B cell (primary cell): ENCODE measurements at regions not wholly inside any gene's neighbourhood (a gene's known extent, or its start where the extent isn't known, plus 50 kb on each side); places are given as distances from the start of the nearest gene placed in this dataset.

Source experiments
- ATAC-seq: fragments of 200-7000 bp; cut with Tn5 transposase; one replicate; pipeline ENCODE4 v1.10.0; 2021; ENCODE audit warnings: low read depth, mild to moderate bottlenecking, moderate number of reproducible peaks, moderate library complexity
- CTCF ChIA-PET: fragments of 350-600 bp; sonication (Branson Sonifier 250); formaldehyde crosslinking; loops from one replicate; lab custom pipeline; 2021; ENCODE audit warnings: antibody characterized with exemption, inconsistent platforms; lab: Charles Lee
- POLR2A ChIA-PET: fragments of 350-600 bp; sonication (Branson Sonifier 250); formaldehyde crosslinking; loops from one replicate; lab custom pipeline; 2021; ENCODE audit warnings: antibody characterized with exemption; lab: Charles Lee
- DNase-seq: peaks from one replicate; pipeline ENCODE4 v3.0.0; 2013
- H2AFZ ChIP-seq: 2 replicates; pipeline ENCODE4 v1.6.1; 2012; ENCODE audit warnings: mild to moderate bottlenecking, low read depth, low read length; ENCODE audit not compliant: insufficient read depth, poor library complexity, severe bottlenecking
- H3K27ac ChIP-seq, 2 donors: 1 replicate in 1 of 2; 2 replicates in 1 of 2; pipeline ENCODE4 v1.5.1; 2012 to 2013; ENCODE audit warnings: low read length in 2 of 2, mild to moderate bottlenecking in 2 of 2, moderate library complexity in 1 of 2
- H3K27me3 ChIP-seq, 4 experiments: fragments of 200-600 bp in 1 of 4; sonication (generic) in 1 of 4; replicated peaks in 1 of 4; 1 replicate in 2 of 4; 2 replicates in 2 of 4; pipeline versions ENCODE4 v1.6.1 to v1.7.0; 2013 to 2016; ENCODE audit warnings: low read length in 3 of 4, mild to moderate bottlenecking in 2 of 4, mixed read lengths in 1 of 4, moderate library complexity in 1 of 4; ENCODE audit not compliant: insufficient read depth in 4 of 4, control insufficient read depth in 3 of 4; ENCODE audit errors: control extremely low read depth in 1 of 4
- H3K36me3 ChIP-seq, 2 experiments: replicated peaks in 1 of 2; 1 replicate in 1 of 2; 2 replicates in 1 of 2; pipeline versions ENCODE4 v1.6.1 to v1.7.1; 2013; ENCODE audit warnings: low read length in 1 of 2; ENCODE audit not compliant: insufficient read depth in 2 of 2, control insufficient read depth in 1 of 2; ENCODE audit errors: control extremely low read depth in 1 of 2, extremely low read depth in 1 of 2
- H3K4me1 ChIP-seq, 2 donors: fragments of 200-600 bp in 1 of 2; sonication (generic) in 1 of 2; 1 replicate in 1 of 2; 2 replicates in 1 of 2; pipeline versions ENCODE4 v1.5.1 to v1.6.1; 2013 to 2017; ENCODE audit warnings: low read length in 2 of 2; ENCODE audit not compliant: control insufficient read depth in 2 of 2, insufficient read depth in 2 of 2
- H3K4me2 ChIP-seq: replicated peaks from 2 replicates; pipeline ENCODE3; 2012; ENCODE audit warnings: mild to moderate bottlenecking, low read depth, low read length; ENCODE audit not compliant: poor library complexity, severe bottlenecking
- H3K4me3 ChIP-seq, 5 experiments: fragments of 200-600 bp in 1 of 5; sonication (generic) in 1 of 5; 1 replicate in 3 of 5; 2 replicates in 2 of 5; pipeline versions ENCODE4 v1.5.1 to v1.7.0; 2011 to 2016; ENCODE audit warnings: low read length in 4 of 5, mild to moderate bottlenecking in 4 of 5, low read depth in 2 of 5, control low read depth in 1 of 5, moderate library complexity in 1 of 5; ENCODE audit not compliant: insufficient read depth in 1 of 5; ENCODE audit errors: control extremely low read depth in 1 of 5, extremely low read depth in 1 of 5
- H3K79me2 ChIP-seq: fragments of 200-600 bp; sonication (generic); one replicate; pipeline ENCODE4 v1.6.0; 2016; ENCODE audit warnings: low read length; ENCODE audit not compliant: control insufficient read depth, insufficient read depth
- H3K9ac ChIP-seq: fragments of 200-600 bp; sonication (generic); 2 replicates; pipeline ENCODE4 v1.6.1; 2017; ENCODE audit warnings: mild to moderate bottlenecking, low read length, moderate library complexity
- H3K9me3 ChIP-seq, 3 donors: one replicate each; pipeline versions ENCODE4 v1.6.1 to v1.7.1; 2013; ENCODE audit warnings: low read length in 2 of 3; ENCODE audit not compliant: control insufficient read depth in 2 of 3, insufficient read depth in 1 of 3; ENCODE audit errors: control extremely low read depth in 1 of 3
- H4K20me1 ChIP-seq: 2 replicates; pipeline ENCODE4 v1.6.0; 2012; ENCODE audit warnings: mild to moderate bottlenecking, low read length; ENCODE audit not compliant: insufficient read depth, control insufficient read depth, poor library complexity, severe bottlenecking
- H3K27ac Mint-ChIP-seq: one replicate; pipeline ENCODE4 v1.8.0; 2021; ENCODE audit warnings: mixed read lengths
- H3K27me3 Mint-ChIP-seq: one replicate; pipeline ENCODE4 v1.8.0; 2021; ENCODE audit warnings: mixed read lengths
- H3K4me1 Mint-ChIP-seq: one replicate; pipeline ENCODE4 v1.8.0; 2021; ENCODE audit warnings: mixed read lengths
- H3K4me3 Mint-ChIP-seq: one replicate; pipeline ENCODE4 v1.8.0; 2021; ENCODE audit warnings: mixed read lengths
- H3K9me3 Mint-ChIP-seq: one replicate; pipeline ENCODE4 v1.8.0; 2022; ENCODE audit warnings: mixed read lengths; ENCODE audit not compliant: insufficient read depth
- EZH2 ChIP-seq: IDR thresholded peaks from 2 replicates; pipeline ENCODE4 v1.6.1; 2012; ENCODE audit warnings: borderline replicate concordance, low read depth, mild to moderate bottlenecking, moderate library complexity, low read length; ENCODE audit not compliant: insufficient read depth, poor library complexity, severe bottlenecking
- WGBS: methylation state at CpG from one replicate; pipeline ENCODE4 v1.1.5; 2013; ENCODE audit warnings: missing lambda C conversion rate; ENCODE audit not compliant: insufficient coverage; 5-methylcytosine and 5-hydroxymethylcytosine counted together
- intact Hi-C: fragments of 100-400 bp; cut with micrococcal nuclease; formaldehyde crosslinking; loops from one replicate; pipeline ENCODE4 v1.10.0; 2022
- TF ChIP-seq, protein P1 (sequence below): fragments of 200-600 bp; IDR thresholded peaks from one replicate; pipeline ENCODE4 v1.8.0; 2022; ENCODE audit warnings: antibody characterized with exemption, mild to moderate bottlenecking

DNA sequence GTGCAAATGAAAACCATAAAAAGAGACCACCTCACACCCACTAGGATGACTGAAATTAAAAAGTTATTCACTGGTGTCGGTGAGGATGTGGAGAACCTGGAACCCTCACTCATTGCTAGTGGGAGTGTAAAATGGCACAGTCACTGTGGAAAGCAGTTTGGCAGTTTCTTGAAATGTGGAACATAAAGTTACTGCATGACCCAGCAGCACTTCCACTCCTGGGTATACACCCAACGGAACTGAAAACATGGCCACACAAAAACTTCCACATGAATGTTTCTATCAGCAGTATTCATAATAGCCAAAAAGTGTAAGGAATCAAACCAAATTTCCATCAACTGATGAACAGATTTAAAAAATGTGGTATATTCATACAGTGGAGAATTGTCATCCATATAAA lies 65.1 kb upstream of the SLC66A3 start:
- POLR2A ChIA-PET, result no interaction called here
- WGBS, result 100% methylated on average over 1 of the region's 2 CpGs
- ATAC-seq (no peak), DNase-seq (no peak)
- Histone ChIP-seq H3K27me3 (peaks cover 0 to 2% (median 0%) of the 10 kb centered on the region in 4 experiments), H3K79me2 (no peaks in the 10 kb centered on the region), H3K36me3 (no peaks in the 10 kb centered on the region), H2AFZ (no peak overlapping the region), H3K4me1 (no peaks in the 10 kb centered on the region), H3K9me3 (no peaks in the 10 kb centered on the region), H3K27ac (no peak overlapping the region), H3K4me3 (no peak overlapping the region), H3K9ac (no peak overlapping the region), H3K4me2 (no peak overlapping the region), H4K20me1 (no peaks in the 10 kb centered on the region)
- CTCF ChIA-PET, result no interaction called here
- Mint-ChIP-seq H3K4me3 (no peak overlapping the region), H3K27me3 (peaks cover 26% of the 10 kb centered on the region), H3K27ac (no peak overlapping the region), H3K4me1 (no peaks in the 10 kb centered on the region), H3K9me3 (no peaks in the 10 kb centered on the region)
- intact Hi-C loops, result no loop called here
- no peak for TF ChIP-seq EZH2
- TF ChIP-seq, protein P1, sequence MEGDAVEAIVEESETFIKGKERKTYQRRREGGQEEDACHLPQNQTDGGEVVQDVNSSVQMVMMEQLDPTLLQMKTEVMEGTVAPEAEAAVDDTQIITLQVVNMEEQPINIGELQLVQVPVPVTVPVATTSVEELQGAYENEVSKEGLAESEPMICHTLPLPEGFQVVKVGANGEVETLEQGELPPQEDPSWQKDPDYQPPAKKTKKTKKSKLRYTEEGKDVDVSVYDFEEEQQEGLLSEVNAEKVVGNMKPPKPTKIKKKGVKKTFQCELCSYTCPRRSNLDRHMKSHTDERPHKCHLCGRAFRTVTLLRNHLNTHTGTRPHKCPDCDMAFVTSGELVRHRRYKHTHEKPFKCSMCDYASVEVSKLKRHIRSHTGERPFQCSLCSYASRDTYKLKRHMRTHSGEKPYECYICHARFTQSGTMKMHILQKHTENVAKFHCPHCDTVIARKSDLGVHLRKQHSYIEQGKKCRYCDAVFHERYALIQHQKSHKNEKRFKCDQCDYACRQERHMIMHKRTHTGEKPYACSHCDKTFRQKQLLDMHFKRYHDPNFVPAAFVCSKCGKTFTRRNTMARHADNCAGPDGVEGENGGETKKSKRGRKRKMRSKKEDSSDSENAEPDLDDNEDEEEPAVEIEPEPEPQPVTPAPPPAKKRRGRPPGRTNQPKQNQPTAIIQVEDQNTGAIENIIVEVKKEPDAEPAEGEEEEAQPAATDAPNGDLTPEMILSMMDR, result no peak

DNA sequence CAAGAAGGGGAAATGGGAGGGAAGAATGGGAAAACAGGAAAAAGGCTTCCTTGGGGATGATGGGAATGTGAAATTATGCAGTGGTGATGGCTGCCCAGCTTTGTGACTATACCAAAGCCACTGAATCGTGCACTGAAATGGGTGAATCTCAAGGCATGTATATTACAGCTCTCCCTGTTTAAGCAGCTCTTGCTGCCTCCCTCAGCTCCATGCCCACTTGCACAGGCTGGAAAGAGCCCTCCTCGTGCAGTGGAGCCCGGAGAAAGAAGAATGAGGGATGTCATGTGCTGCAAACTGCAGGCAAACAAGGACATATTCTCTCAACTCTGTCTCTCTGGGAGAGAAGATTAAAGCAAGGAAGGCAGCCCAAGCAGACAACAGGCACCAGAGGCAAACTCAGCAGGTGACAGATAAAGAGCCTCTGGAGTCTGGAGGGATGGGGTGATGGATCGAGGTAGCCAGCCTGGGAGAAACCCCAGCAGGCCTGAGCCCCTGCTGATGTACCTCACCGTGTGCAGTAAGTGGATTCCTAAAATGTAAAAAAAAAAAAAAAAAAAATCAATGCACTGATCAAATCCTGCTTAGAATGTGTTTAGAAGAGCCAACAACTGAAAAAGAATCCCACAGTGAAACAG lies 62.4 kb upstream of the SLC66A3 start:
- no peak overlapping the region for H3K27ac Mint-ChIP-seq
- TF ChIP-seq, protein P1, result no peak
- no peak for TF ChIP-seq EZH2
- no peaks in the 10 kb centered on the region for H3K79me2 ChIP-seq
- no peak overlapping the region for H2AFZ ChIP-seq
- H3K9me3 Mint-ChIP-seq, result no peaks in the 10 kb centered on the region
- ATAC-seq, result no peak
- no peak overlapping the region for H3K9ac ChIP-seq
- no peaks in the 10 kb centered on the region for H3K36me3 ChIP-seq
- no peak overlapping the region for H3K4me3 ChIP-seq
- H3K27me3 ChIP-seq, result peaks cover 0 to 2% (median 0%) of the 10 kb centered on the region in 4 experiments
- no peak overlapping the region for H3K27ac ChIP-seq
- ChIA-PET CTCF (no interaction called here), POLR2A (no interaction called here)
- no peaks in the 10 kb centered on the region for H3K4me1 Mint-ChIP-seq
- DNase-seq, result no peak
- no peaks in the 10 kb centered on the region for H4K20me1 ChIP-seq
- no peak overlapping the region for H3K4me3 Mint-ChIP-seq
- H3K9me3 ChIP-seq, result no peaks in the 10 kb centered on the region
- intact Hi-C loops, result no loop called here
- H3K4me1 ChIP-seq, result no peaks in the 10 kb centered on the region
- H3K4me2 ChIP-seq, result no peak overlapping the region
- H3K27me3 Mint-ChIP-seq, result peaks cover 18% of the 10 kb centered on the region
- 83% methylated on average over 1 of the region's 5 CpGs for WGBS
